A549 (cell line): ENCODE measurements at regions not wholly inside any gene's neighbourhood (a gene's known extent, or its start where the extent isn't known, plus 50 kb on each side); places are given as distances from the start of the nearest gene placed in this dataset.

ENCODE experiments used
- ATAC-seq, 2 experiments: fragments of 200-7000 bp in 1 of 2; fragments of >200 bp in 1 of 2; cut with Nextera tagmentation in 1 of 2; cut with Tn5 transposase in 1 of 2; 3 replicates each; pipeline versions ENCODE4 v1.8.0 to v1.9.1; 2018 to 2020; ENCODE audit warnings: mild to moderate bottlenecking in 1 of 2, moderate library complexity in 1 of 2
- CTCF ChIA-PET: fragments of 300-600 bp; sonication (Branson Sonifier 250); formaldehyde crosslinking; extraction: SDS; loops from one replicate; lab custom pipeline; 2021; ENCODE audit warnings: antibody characterized with exemption, inconsistent platforms; lab: Yijun Ruan, JAX
- POLR2A ChIA-PET: fragments of 350-600 bp; formaldehyde crosslinking; extraction: SDS; loops from one replicate; lab custom pipeline; 2021; ENCODE audit warnings: antibody characterized with exemption, inconsistent platforms; lab: Yijun Ruan, JAX
- DNase-seq, 2 experiments: peaks; one replicate each; pipeline versions ENCODE4 v3.0.0 to v3.0.0-alpha.2; 2011 to 2016; ENCODE audit warnings: low read depth in 1 of 2, low spot score in 1 of 2
- FAIRE-seq: peaks from 2 replicates; lab custom pipeline; 2011; peaks lifted over from hg19 to GRCh38; lab: Jason Lieb, UNC
- H3K27ac ChIP-seq, 2 experiments: fragments of >200 bp; sonication (Bioruptor Twin); formaldehyde crosslinking; 3 replicates each; pipeline ENCODE4 v1.5.1; 2016 to 2017
- H3K4me1 ChIP-seq: fragments of >200 bp; sonication (Bioruptor Twin); formaldehyde crosslinking; 3 replicates; pipeline ENCODE4 v1.6.1; 2016
- H3K4me2 ChIP-seq: fragments of >200 bp; sonication (Bioruptor Twin); formaldehyde crosslinking; 3 replicates; pipeline ENCODE4 v1.6.1; 2016
- H3K4me3 ChIP-seq: fragments of >200 bp; sonication (Bioruptor Twin); formaldehyde crosslinking; 3 replicates; pipeline ENCODE4 v1.5.1; 2016
- H3K9me3 ChIP-seq: fragments of >200 bp; sonication (Bioruptor Twin); formaldehyde crosslinking; 3 replicates; pipeline ENCODE4 v1.6.1; 2016
- BCL3 ChIP-seq: fragments of >200 bp; sonication (Bioruptor Twin); formaldehyde crosslinking; IDR thresholded peaks from 3 replicates; pipeline ENCODE4 v1.6.1; 2016
- CBX2 ChIP-seq: fragments of 200-600 bp; sonication (generic); IDR thresholded peaks from 2 replicates; pipeline ENCODE4 v1.6.1; 2016; ENCODE audit warnings: low read depth, mild to moderate bottlenecking, borderline replicate concordance
- CEBPB ChIP-seq, 2 experiments: fragments of >200 bp in 1 of 2; sonication (Bioruptor Twin) in 1 of 2; formaldehyde crosslinking in 1 of 2; IDR thresholded peaks; 2 replicates each; pipeline ENCODE4 v1.6.1; 2012 to 2016
- CHD2 ChIP-seq: fragments of 150-350 bp; IDR thresholded peaks from 2 replicates; pipeline ENCODE4 v1.6.1; 2014; ENCODE audit warnings: low read length; ENCODE audit not compliant: partially characterized antibody
- EHF ChIP-seq: fragments of 250-450 bp; sonication (Bioruptor Pico); IDR thresholded peaks from 2 replicates; pipeline ENCODE4 v1.5.0; 2020; ENCODE audit warnings: mild to moderate bottlenecking
- ELK1 ChIP-seq: fragments of 150-350 bp; IDR thresholded peaks from 2 replicates; pipeline ENCODE4 v1.6.1; 2014; ENCODE audit warnings: low read depth, mild to moderate bottlenecking, low read length
- EP300 ChIP-seq, 2 experiments: fragments of >200 bp; sonication (Bioruptor Twin); formaldehyde crosslinking; IDR thresholded peaks; 2 replicates in 1 of 2; 3 replicates in 1 of 2; pipeline ENCODE4 v1.6.1; 2016 to 2017
- HES2 ChIP-seq: fragments of >200 bp; sonication (Bioruptor Twin); formaldehyde crosslinking; IDR thresholded peaks from 2 replicates; pipeline ENCODE4 v1.6.1; 2016
- HMGXB4 ChIP-seq: fragments of 250-450 bp; sonication (Bioruptor Pico); IDR thresholded peaks from 2 replicates; pipeline ENCODE4 v1.5.0; 2021; ENCODE audit warnings: mild to moderate bottlenecking, moderate library complexity, borderline replicate concordance
- JUN ChIP-seq, 2 experiments: fragments of >200 bp; sonication (Bioruptor Twin); formaldehyde crosslinking; IDR thresholded peaks; 2 replicates in 1 of 2; 3 replicates in 1 of 2; pipeline ENCODE4 v1.6.1; 2016 to 2017
- KDM1A ChIP-seq: fragments of 200-600 bp; sonication (generic); IDR thresholded peaks from 2 replicates; pipeline ENCODE4 v1.6.1; 2016; ENCODE audit warnings: low read depth, mild to moderate bottlenecking
- MAX ChIP-seq: IDR thresholded peaks from 2 replicates; pipeline ENCODE4 v1.6.1; 2012
- MAZ ChIP-seq: fragments of 150-350 bp; IDR thresholded peaks from 2 replicates; pipeline ENCODE4 v1.6.1; 2014; ENCODE audit warnings: antibody characterized with exemption, low read depth, low read length, borderline replicate concordance
- NFE2L2 ChIP-seq: fragments of 150-350 bp; conservative IDR thresholded peaks from 2 replicates; pipeline ENCODE4 v1.6.1; 2014; ENCODE audit warnings: low read length
- PHF8 ChIP-seq: fragments of 200-600 bp; sonication (generic); IDR thresholded peaks from 2 replicates; pipeline ENCODE4 v1.6.1; 2016; ENCODE audit warnings: low read depth, mild to moderate bottlenecking, antibody characterized with exemption, moderate library complexity, borderline replicate concordance
- TP53 ChIP-seq: fragments of 250-450 bp; sonication (Bioruptor Pico); IDR thresholded peaks from 2 replicates; pipeline ENCODE4 v1.5.0; 2021; ENCODE audit warnings: mild to moderate bottlenecking, moderate library complexity
- ZNF302 ChIP-seq: fragments of 250-450 bp; sonication (Bioruptor Pico); IDR thresholded peaks from 2 replicates; pipeline ENCODE4 v1.9.0; 2021; ENCODE audit warnings: inconsistent platforms, mild to moderate bottlenecking, moderate library complexity
- WGBS: methylation state at CpG from one replicate; pipeline ENCODE4 v1.1.6; 2017; ENCODE audit errors: missing lambda C conversion rate; 5-methylcytosine and 5-hydroxymethylcytosine counted together

- no peak for DNase-seq
- WGBS = 66% methylated on average over 4 of the region's 4 CpGs
Measured at GRCh38 chr13:22018836-22019210, 347.9 kb downstream of the FGF9 start.

GRCh38 chr13:22024381-22024994, 353.6 kb downstream of the FGF9 start:
- no peak overlapping the region for H3K4me3 ChIP-seq
- no peak for FAIRE-seq
- ChIA-PET CTCF (no interaction called here), POLR2A (no interaction called here)
- no peak for TF ChIP-seq CEBPB (IDR thresholded peaks at IDR 0.05)
- no peak for TF ChIP-seq MAX
- TF ChIP-seq TP53 (CRISPR knock-in tag) = no peak
- TF ChIP-seq CBX2 = no peak
- TF ChIP-seq PHF8 = no peak
- TF ChIP-seq NFE2L2 = no peak
- no peak for TF ChIP-seq JUN (IDR thresholded peaks at IDR 0.05)
- TF ChIP-seq ELK1 = no peak
- TF ChIP-seq ZNF302 (CRISPR knock-in tag) = no peak
- no peak for TF ChIP-seq MAZ
- H3K27ac ChIP-seq = no peak overlapping the region
- no peaks in the 10 kb centered on the region for H3K9me3 ChIP-seq
- no peak overlapping the region for H3K4me2 ChIP-seq
- no peak for DNase-seq
- H3K4me1 ChIP-seq = no peaks in the 10 kb centered on the region
- ATAC-seq = no peak
- 70% methylated on average over 8 of the region's 8 CpGs for WGBS

More at GRCh38 chr13:22018836-22019210, 347.9 kb downstream of the FGF9 start:
- no peak overlapping the region for H3K4me2 ChIP-seq
- CTCF ChIA-PET = no interaction called here
- POLR2A ChIA-PET = no interaction called here
- no peak overlapping the region for H3K27ac ChIP-seq
- no peak for FAIRE-seq
- no peaks in the 10 kb centered on the region for H3K9me3 ChIP-seq
- TF ChIP-seq KDM1A = no peak
- TF ChIP-seq EP300 (IDR thresholded peaks at IDR 0.05) = no peak
- TF ChIP-seq ZNF302 (CRISPR knock-in tag) = no peak
- TF ChIP-seq EHF (CRISPR knock-in tag) = no peak
- no peak for TF ChIP-seq HMGXB4 (CRISPR knock-in tag)
- TF ChIP-seq HES2 = no peak
- no peak for TF ChIP-seq BCL3
- TF ChIP-seq CHD2 = no peak
- TF ChIP-seq JUN (IDR thresholded peaks at IDR 0.05) = no peak
- no peak for TF ChIP-seq ELK1
- ATAC-seq = no peak
- H3K4me3 ChIP-seq = no peak overlapping the region
- H3K4me1 ChIP-seq = no peaks in the 10 kb centered on the region
